Loucy (cell line): ENCODE measurements at regions not wholly inside any gene's neighbourhood (a gene's known extent, or its start where the extent isn't known, plus 50 kb on each side); places are given as distances from the start of the nearest gene placed in this dataset.

Experiments used
- EZH2phosphoT487 ChIP-seq: fragments of 200-600 bp; IDR thresholded peaks from 2 replicates; pipeline ENCODE4 v1.6.1; 2018; ENCODE audit warnings: antibody characterized with exemption, mild to moderate bottlenecking, moderate library complexity, borderline replicate concordance
- TF ChIP-seq, protein P1 (sequence below): fragments of 200-600 bp; sonication (generic); conservative IDR thresholded peaks from 2 replicates; pipeline ENCODE4 v1.5.1; 2014; ENCODE audit warnings: mild to moderate bottlenecking, antibody characterized with exemption, low read length

DNA sequence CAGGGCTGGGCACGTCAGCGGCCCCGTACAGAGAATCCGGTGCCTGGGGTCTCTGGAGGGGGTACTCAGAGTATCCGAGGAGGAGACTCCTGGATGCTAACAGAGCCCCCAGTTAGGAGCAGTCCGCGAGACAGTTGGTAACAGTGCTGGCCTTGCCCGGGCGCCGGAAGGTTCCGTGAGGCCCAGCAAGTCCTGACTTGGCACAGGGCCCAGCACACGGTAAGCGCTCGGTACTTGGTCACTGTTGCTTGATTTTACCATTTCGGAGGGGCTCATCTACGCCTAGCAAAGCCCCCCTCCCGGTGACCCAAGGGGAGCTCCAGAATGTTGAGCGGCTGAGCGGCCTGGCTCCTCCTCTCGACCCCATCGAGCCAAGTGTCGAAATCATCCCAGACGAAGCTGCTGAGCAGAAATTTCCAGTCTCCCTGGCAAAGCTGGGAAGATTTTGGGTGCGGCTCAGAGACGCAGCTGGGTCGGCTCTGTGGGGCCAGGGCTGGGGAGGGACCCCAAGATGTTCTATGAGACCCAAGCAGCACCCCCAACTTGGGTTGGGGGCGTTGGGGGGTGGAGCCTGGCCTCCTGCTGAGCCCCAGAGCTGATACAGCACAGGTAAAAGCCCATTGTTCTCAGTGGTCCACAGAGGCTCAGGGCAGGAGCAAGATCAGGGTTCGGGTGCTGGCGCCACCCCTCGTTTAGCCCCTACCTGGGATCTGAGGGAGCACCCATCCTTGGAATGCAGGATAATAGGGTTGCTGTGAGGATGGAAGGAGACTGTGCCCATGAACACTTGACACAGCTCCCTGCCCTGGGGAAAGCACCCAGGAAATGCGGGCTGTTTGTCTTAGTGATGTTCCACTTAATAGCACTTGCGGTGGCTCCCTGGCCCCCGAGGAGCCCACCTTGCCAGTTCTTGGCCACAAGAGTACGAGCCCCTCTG lies 137.2 kb downstream of the C9orf50 start:
- TF ChIP-seq, protein P1, sequence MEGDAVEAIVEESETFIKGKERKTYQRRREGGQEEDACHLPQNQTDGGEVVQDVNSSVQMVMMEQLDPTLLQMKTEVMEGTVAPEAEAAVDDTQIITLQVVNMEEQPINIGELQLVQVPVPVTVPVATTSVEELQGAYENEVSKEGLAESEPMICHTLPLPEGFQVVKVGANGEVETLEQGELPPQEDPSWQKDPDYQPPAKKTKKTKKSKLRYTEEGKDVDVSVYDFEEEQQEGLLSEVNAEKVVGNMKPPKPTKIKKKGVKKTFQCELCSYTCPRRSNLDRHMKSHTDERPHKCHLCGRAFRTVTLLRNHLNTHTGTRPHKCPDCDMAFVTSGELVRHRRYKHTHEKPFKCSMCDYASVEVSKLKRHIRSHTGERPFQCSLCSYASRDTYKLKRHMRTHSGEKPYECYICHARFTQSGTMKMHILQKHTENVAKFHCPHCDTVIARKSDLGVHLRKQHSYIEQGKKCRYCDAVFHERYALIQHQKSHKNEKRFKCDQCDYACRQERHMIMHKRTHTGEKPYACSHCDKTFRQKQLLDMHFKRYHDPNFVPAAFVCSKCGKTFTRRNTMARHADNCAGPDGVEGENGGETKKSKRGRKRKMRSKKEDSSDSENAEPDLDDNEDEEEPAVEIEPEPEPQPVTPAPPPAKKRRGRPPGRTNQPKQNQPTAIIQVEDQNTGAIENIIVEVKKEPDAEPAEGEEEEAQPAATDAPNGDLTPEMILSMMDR, result no peak
- TF ChIP-seq EZH2phosphoT487, result no peak
